Gastrocnemius medialis (tissue), 4 donors: ENCODE measurements at regions not wholly inside any gene's neighbourhood (a gene's known extent, or its start where the extent isn't known, plus 50 kb on each side); places are given as distances from the start of the nearest gene placed in this dataset.

ENCODE experiments used
- CTCF ChIP-seq, 5 experiments: fragments of 450-650 bp in 3 of 5; fragments of 200-600 bp in 2 of 5; sonication (generic) in 2 of 5; IDR thresholded peaks in 4 of 5; conservative IDR thresholded peaks in 1 of 5; 1 replicate in 4 of 5; 2 replicates in 1 of 5; pipeline ENCODE4 v1.5.1; 2016 to 2019; ENCODE audit warnings: antibody characterized with exemption in 5 of 5, mild to moderate bottlenecking in 3 of 5, moderate library complexity in 3 of 5
- POLR2A ChIP-seq, 2 donors: fragments of 450-650 bp; IDR thresholded peaks; one replicate each; pipeline ENCODE4 v1.6.1; 2017; ENCODE audit warnings: antibody characterized with exemption in 2 of 2, mild to moderate bottlenecking in 2 of 2, moderate library complexity in 2 of 2

GRCh38 chr4:115515366-115515765, 401.9 kb upstream of the NDST4 start:
- no peak for TF ChIP-seq CTCF (IDR thresholded peaks at IDR 0.05 in 4 of 5, conservative IDR thresholded peaks at IDR 0.05 in 1 of 5)
- TF ChIP-seq POLR2A (IDR thresholded peaks at IDR 0.05): no peak
